Islet of Langerhans (tissue), 1 donor: ENCODE measurements at regions not wholly inside any gene's neighbourhood (a gene's known extent, or its start where the extent isn't known, plus 50 kb on each side); places are given as distances from the start of the nearest gene placed in this dataset.
"Not testable (repeated sequence)": the region's sequence is repeated elsewhere in the genome, so short reads cannot be mapped to it uniquely, and the experiment has no call there.

Source experiments
- FAIRE-seq: peaks from one replicate; lab custom pipeline; 2011; peaks lifted over from hg19 to GRCh38; lab: Jason Lieb, UNC

- no peak for FAIRE-seq
These were observed 181.6 kb upstream of the CHST9 start for GRCh38 chr18:27366665-27367064.

- no peak for FAIRE-seq
These were observed 181.0 kb upstream of the CHST9 start for GRCh38 chr18:27366151-27366550.

- FAIRE-seq, result peak; percentile 91
These were observed 178.8 kb upstream of the CHST9 start for GRCh38 chr18:27363872-27364271.

- no peak for FAIRE-seq
These were observed 176.4 kb upstream of the CHST9 start for GRCh38 chr18:27361477-27361876.

- no peak for FAIRE-seq
These were observed 170.2 kb upstream of the CHST9 start for GRCh38 chr18:27355308-27355707.

GRCh38 chr18:27353273-27353672 is 168.2 kb upstream of the CHST9 start:
- FAIRE-seq, result no peak

GRCh38 chr18:27349284-27349882 is 164.3 kb upstream of the CHST9 start:
- no peak for FAIRE-seq

GRCh38 chr18:27331606-27332005 is 146.5 kb upstream of the CHST9 start:
- no peak for FAIRE-seq

- FAIRE-seq, result no peak
These were observed 129.9 kb upstream of the CHST9 start for GRCh38 chr18:27314996-27315395.

GRCh38 chr18:27313678-27314077 is 128.6 kb upstream of the CHST9 start:
- no peak for FAIRE-seq

GRCh38 chr18:27312853-27313252 is 127.7 kb upstream of the CHST9 start:
- no peak for FAIRE-seq

- FAIRE-seq, result no peak
These were observed 127.0 kb upstream of the CHST9 start for GRCh38 chr18:27312153-27312552.

GRCh38 chr18:27311114-27311513 is 126.0 kb upstream of the CHST9 start:
- FAIRE-seq, result no peak

GRCh38 chr18:27301615-27302378 is 116.7 kb upstream of the CHST9 start:
- peak; percentile 76 for FAIRE-seq

- FAIRE-seq, result peak; percentile 60
These were observed 113.2 kb upstream of the CHST9 start for GRCh38 chr18:27298214-27298804.

GRCh38 chr18:27285973-27286562 is 101.0 kb upstream of the CHST9 start:
- not testable (repeated sequence) for FAIRE-seq

GRCh38 chr18:27278131-27278530 is 93.0 kb upstream of the CHST9 start:
- no peak for FAIRE-seq

- FAIRE-seq, result peak; percentile 45
These were observed 92.4 kb upstream of the CHST9 start for GRCh38 chr18:27277554-27277953.

GRCh38 chr18:27276886-27277285 is 91.8 kb upstream of the CHST9 start:
- no peak for FAIRE-seq

- FAIRE-seq, result no peak
These were observed 91.4 kb upstream of the CHST9 start for GRCh38 chr18:27276479-27276878.

GRCh38 chr18:27274901-27275300 is 89.8 kb upstream of the CHST9 start:
- FAIRE-seq, result no peak

- FAIRE-seq, result no peak
These were observed 85.4 kb upstream of the CHST9 start for GRCh38 chr18:27270508-27270907.

GRCh38 chr18:27263369-27263768 is 78.3 kb upstream of the CHST9 start:
- no peak for FAIRE-seq
